ENCODE measurements at regions not wholly inside any gene's neighbourhood (a gene's known extent, or its start where the extent isn't known, plus 50 kb on each side); places are given as distances from the start of the nearest gene placed in this dataset.

DNA sequence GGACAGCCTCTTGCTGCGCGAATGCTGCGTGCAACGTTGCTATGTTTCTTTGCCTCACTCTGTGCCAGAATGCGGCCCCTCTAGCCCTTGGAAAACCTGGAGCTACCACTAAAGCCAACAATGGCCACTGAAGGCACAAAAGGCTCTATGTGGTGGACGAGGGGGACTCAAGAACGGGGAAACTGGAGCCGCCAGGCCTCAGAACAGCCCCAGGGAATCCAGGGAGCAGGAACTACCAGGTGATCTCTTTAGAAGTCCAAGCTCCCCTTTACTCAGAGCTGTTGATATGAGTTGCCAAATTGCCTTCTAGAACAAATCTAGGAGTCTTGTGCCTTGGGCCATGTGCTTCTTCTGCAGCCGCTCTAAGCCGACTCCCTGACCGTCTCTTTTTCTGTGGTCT, 113.8 kb upstream of the ERRFI1 start:
- TF ChIP-seq POLR2A (IDR thresholded peaks at IDR 0.05): no peak
- TF ChIP-seq EP300 (IDR thresholded peaks at IDR 0.05): no peak
- no peak for TF ChIP-seq CTCF (IDR thresholded peaks at IDR 0.05)
- no peaks in the 10 kb centered on the region for H3K9me3 ChIP-seq
- peaks cover 13% of the 10 kb centered on the region for H3K4me1 ChIP-seq (ENCODE audit: insufficient read depth)
- no peaks in the 10 kb centered on the region for H3K36me3 ChIP-seq
- H3K4me3 ChIP-seq: no peak overlapping the region
- intact Hi-C loops (cut with DNase I): loop anchor here in 3 of 4 donors (5.0 to 10.0 kb wide), 5 partner anchors 65 to 175 kb away; partner anchors contain the start of genes ERRFI1 (in 1 of the 3) and SLC45A1 (in 1 of the 3)
- no peak for DNase-seq
- H3K27ac ChIP-seq: no peak overlapping the region
- no peaks in the 10 kb centered on the region for H3K27me3 ChIP-seq
- 96 to 98% (median 96%) methylated on average over 11 of the region's 11 CpGs for WGBS, 3 donors

- WGBS, 3 donors: 91 to 96% (median 96%) methylated on average over 6 of the region's 6 CpGs
- peaks cover 18% of the 10 kb centered on the region for H3K4me1 ChIP-seq (ENCODE audit: insufficient read depth)
- H3K27ac ChIP-seq: no peak overlapping the region
- H3K9me3 ChIP-seq: no peaks in the 10 kb centered on the region
- intact Hi-C loops (cut with DNase I): loop anchor here in 3 of 4 donors (5.0 to 10.0 kb wide), 4 partner anchors 65 to 112 kb away; partner anchors contain the start of gene ERRFI1 (in 1 of the 3)
- H3K4me3 ChIP-seq: no peak overlapping the region
- no peak for DNase-seq
- TF ChIP-seq EP300 (IDR thresholded peaks at IDR 0.05): no peak
- no peak for TF ChIP-seq POLR2A (IDR thresholded peaks at IDR 0.05)
- TF ChIP-seq CTCF (IDR thresholded peaks at IDR 0.05): no peak
- H3K36me3 ChIP-seq: no peaks in the 10 kb centered on the region
- no peaks in the 10 kb centered on the region for H3K27me3 ChIP-seq
Measured at GRCh38 chr1:8139383-8139782, 113.3 kb upstream of the ERRFI1 start.

DNA sequence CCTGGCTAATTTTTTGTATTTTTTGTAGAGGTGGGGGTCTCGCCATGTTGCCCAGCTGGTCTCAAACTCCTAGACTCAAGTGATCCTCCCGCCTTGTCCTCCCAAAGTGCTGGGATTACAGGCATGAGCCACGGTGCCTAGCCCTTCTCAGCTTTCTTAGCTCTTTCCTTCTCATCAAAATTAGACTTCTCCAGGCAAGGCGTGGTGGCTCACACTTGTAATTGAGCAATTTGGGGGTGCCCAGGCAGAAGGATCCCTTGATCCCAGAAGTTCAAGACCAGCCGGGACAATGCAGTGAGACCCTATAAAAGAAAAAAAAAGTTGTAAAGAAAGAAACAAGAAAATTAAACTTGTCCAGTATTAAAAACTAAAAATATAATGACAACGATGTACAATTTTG, 112.6 kb upstream of the ERRFI1 start:
- H3K9me3 ChIP-seq: no peaks in the 10 kb centered on the region
- TF ChIP-seq EP300 (IDR thresholded peaks at IDR 0.05) (no peak), CTCF (IDR thresholded peaks at IDR 0.05) (no peak), POLR2A (IDR thresholded peaks at IDR 0.05) (no peak)
- no peaks in the 10 kb centered on the region for H3K27me3 ChIP-seq
- H3K4me1 ChIP-seq (ENCODE audit: insufficient read depth): peaks cover 18% of the 10 kb centered on the region
- no peak for DNase-seq
- 94 to 96% (median 94%) methylated on average over 6 of the region's 6 CpGs for WGBS, 3 donors
- H3K4me3 ChIP-seq: no peak overlapping the region
- H3K36me3 ChIP-seq: no peaks in the 10 kb centered on the region
- no peak overlapping the region for H3K27ac ChIP-seq
- intact Hi-C loops (cut with DNase I): loop anchor here in 3 of 4 donors (5.0 to 10.0 kb wide), 4 partner anchors 64 to 111 kb away; partner anchors contain the start of gene ERRFI1 (in 1 of the 3)

GRCh38 chr1:8137481-8138244, 111.6 kb upstream of the ERRFI1 start:
- intact Hi-C loops (cut with DNase I): loop anchor here in 3 of 4 donors (5.0 to 10.0 kb wide), 4 partner anchors 63 to 110 kb away; partner anchors contain the start of gene ERRFI1 (in 1 of the 3)
- TF ChIP-seq EP300 (IDR thresholded peaks at IDR 0.05) (no peak), POLR2A (IDR thresholded peaks at IDR 0.05) (no peak), CTCF (IDR thresholded peaks at IDR 0.05) (no peak)
- H3K4me3 ChIP-seq: no peak overlapping the region

More at GRCh38 chr1:8137481-8138244, 111.6 kb upstream of the ERRFI1 start:
- Histone ChIP-seq H3K9me3 (no peaks in the 10 kb centered on the region), H3K36me3 (no peaks in the 10 kb centered on the region), H3K27me3 (no peaks in the 10 kb centered on the region), H3K4me1 (ENCODE audit: insufficient read depth) (peaks cover 19% of the 10 kb centered on the region), H3K27ac (peak overlapping the region; percentile 7 to 67)
- 5 to 10% (median 8%) methylated on average over 13 of the region's 13 CpGs for WGBS, 3 donors
- DNase-seq: peak in 2 of 5 donors; percentile 53 to 56

Data from ovary (tissue), 7 donors.